NT2/D1 (cell line): ENCODE measurements at regions not wholly inside any gene's neighbourhood (a gene's known extent, or its start where the extent isn't known, plus 50 kb on each side); places are given as distances from the start of the nearest gene placed in this dataset.
A peak's percentile ranks its signal among the peaks of the same experiment; 100 is the strongest.

ENCODE experiments used
- DNase-seq: peaks from one replicate; pipeline ENCODE4 v3.0.0-alpha.2; 2011; ENCODE audit warnings: low read depth, low spot score
- H3K27me3 ChIP-seq: 2 replicates; pipeline ENCODE4 v1.6.0; 2011; ENCODE audit warnings: mild to moderate bottlenecking; ENCODE audit not compliant: insufficient read length, insufficient read depth
- H3K36me3 ChIP-seq: 2 replicates; pipeline ENCODE4 v1.6.1; 2011; ENCODE audit warnings: mild to moderate bottlenecking, low read length, mixed read lengths; ENCODE audit not compliant: insufficient read depth, insufficient read length
- H3K4me1 ChIP-seq: 2 replicates; pipeline ENCODE4 v1.5.1; 2011; ENCODE audit not compliant: insufficient read depth, insufficient read length
- H3K4me3 ChIP-seq: 2 replicates; pipeline ENCODE4 v1.5.1; 2011; ENCODE audit warnings: low read depth; ENCODE audit not compliant: insufficient read length
- H3K9ac ChIP-seq: 2 replicates; pipeline ENCODE4 v1.6.0; 2011; ENCODE audit warnings: low read depth; ENCODE audit not compliant: insufficient read length
- H3K9me3 ChIP-seq: 2 replicates; pipeline ENCODE4 v1.5.1; 2011; ENCODE audit warnings: mild to moderate bottlenecking, low read length; ENCODE audit not compliant: insufficient read depth
- SUZ12 ChIP-seq: IDR thresholded peaks from 2 replicates; pipeline ENCODE4 v1.6.1; 2011; ENCODE audit not compliant: insufficient read length, insufficient read depth; ENCODE audit errors: extremely low read depth
- YY1 ChIP-seq: IDR thresholded peaks from 2 replicates; pipeline ENCODE4 v1.6.1; 2011; ENCODE audit not compliant: insufficient read length, insufficient read depth
- ZNF274 ChIP-seq: IDR thresholded peaks from 2 replicates; pipeline ENCODE4 v1.6.1; 2011; ENCODE audit warnings: mild to moderate bottlenecking, low read depth, low read length

DNA sequence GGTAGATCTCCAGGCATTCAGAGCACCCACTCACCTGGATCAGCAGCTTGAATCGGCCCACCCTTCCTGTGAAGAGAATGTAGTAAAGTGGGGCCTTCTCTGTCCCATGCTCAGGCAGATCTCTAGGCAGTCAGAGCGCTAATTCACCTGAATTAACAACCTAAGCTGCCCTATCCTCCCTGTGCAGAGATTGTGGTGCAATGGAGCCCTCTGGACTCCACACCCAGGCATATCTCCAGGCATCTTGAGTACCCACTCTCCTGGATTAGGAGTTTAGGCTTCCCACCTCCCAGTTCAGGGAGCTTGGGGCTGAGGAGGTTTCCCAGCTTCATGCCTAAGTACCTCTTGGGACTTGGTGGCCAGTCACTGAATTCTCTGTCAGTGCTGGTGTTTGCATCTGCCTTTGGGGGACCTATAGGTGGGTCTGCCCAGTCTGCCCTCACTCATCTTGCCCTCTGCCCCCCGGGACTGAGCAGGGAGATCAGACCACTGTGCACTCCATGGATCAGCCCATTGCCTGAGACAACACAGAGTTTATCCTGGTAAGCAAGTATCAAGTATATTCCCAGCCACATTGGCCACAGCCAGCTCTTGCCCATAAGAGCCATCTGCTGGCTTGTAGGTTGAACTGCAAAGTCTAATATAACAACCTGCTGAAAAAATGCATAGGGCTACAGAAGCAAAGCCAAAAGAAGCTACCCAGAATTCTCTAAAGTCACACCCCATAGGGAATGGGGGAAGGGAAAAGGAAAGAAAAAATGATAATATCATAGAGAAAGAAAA lies 372.9 kb downstream of the KLHL13 start:
- Histone ChIP-seq H3K27me3 (no peaks in the 10 kb centered on the region), H3K36me3 (no peaks in the 10 kb centered on the region), H3K4me1 (no peaks in the 10 kb centered on the region), H3K9ac (no peak overlapping the region), H3K9me3 (no peaks in the 10 kb centered on the region), H3K4me3 (no peak overlapping the region)
- peak; percentile 1 for DNase-seq
- TF ChIP-seq YY1 = no peak
- no peak for TF ChIP-seq SUZ12
- TF ChIP-seq ZNF274 = no peak

DNA sequence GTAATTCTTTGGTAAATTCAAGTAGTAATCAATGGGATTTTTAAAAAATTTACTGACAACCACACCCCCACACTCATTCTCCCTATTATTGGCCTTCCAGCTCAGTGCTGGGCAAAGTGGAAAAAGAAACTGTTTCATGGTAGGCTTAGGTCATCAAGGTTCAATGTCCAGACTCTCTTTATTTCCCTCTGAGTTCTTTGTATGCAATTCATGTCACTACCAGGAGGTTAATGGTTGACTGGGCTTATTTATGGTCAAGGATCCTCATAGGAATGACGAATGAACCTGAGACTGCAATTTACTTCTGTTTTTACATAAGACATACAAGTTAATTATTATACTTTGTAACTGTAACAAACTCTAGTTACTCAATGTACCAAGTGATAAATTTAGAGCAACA lies 403.2 kb downstream of the KLHL13 start:
- no peak for DNase-seq

DNA sequence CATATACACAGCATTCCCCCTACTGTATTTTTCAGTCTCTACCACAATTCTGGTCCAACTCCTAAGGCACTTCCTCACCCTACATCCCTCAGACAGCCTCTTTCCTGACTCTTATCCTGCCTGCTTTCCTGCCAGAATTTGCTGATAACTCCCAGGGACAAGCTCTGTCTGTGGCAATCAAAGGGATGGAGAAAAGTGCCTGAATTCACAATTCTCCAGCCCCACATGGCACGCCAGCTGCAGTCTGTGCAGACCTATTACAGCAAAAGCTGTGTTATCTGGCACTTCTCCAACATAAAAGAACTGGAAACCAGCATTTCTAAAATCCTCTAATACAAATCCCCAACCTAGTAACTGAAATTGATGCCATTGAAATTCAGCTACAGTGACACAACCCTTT lies 404.8 kb downstream of the KLHL13 start:
- H3K9me3 ChIP-seq = no peaks in the 10 kb centered on the region
- DNase-seq = no peak

More for the DNA sequence above, 403.2 kb downstream of the KLHL13 start:
- no peaks in the 10 kb centered on the region for H3K9me3 ChIP-seq
- H3K36me3 ChIP-seq = no peaks in the 10 kb centered on the region
- no peaks in the 10 kb centered on the region for H3K4me1 ChIP-seq
- no peak overlapping the region for H3K4me3 ChIP-seq
- TF ChIP-seq SUZ12 = no peak
- TF ChIP-seq ZNF274 = no peak
- no peak for TF ChIP-seq YY1
- no peaks in the 10 kb centered on the region for H3K27me3 ChIP-seq
- no peak overlapping the region for H3K9ac ChIP-seq

DNA sequence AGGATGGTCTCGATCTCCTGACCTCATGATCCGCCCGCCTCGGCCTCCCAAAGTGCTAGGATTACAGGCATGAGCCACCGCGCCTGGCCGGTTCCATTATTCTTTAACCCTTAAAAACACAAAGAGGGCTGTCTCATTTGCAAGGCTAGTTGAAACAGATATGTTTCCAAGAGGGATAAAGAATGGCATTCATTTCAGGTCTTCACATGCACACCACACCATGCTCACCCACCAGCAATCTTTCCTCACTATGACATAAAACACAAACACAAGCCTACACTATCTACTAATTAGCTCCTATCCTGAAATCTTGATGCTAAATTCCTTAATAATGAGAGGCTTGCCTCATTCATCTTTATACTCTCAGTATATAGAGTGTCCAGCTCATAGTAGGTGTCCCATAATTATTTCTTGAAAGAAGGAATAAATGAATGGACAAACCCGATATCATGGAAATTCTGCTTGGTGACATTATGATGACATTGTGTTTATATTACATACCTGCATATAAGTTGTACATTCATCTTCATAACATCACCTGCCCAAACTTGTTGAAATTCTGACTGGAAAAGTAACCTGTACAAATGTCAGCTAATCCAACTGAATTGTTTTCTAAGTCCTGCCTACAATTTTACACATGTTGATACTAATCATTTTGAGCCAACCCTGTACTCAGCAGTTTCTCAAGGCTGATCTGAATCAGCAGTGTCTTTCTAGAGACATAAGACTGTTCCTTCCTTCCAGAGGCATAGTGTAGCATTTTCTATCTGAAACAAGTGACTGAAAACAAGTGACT lies 408.5 kb downstream of the KLHL13 start:
- DNase-seq = no peak
- no peak for TF ChIP-seq ZNF274
- no peak for TF ChIP-seq SUZ12
- no peak for TF ChIP-seq YY1
- no peak overlapping the region for H3K4me3 ChIP-seq
- H3K27me3 ChIP-seq = no peaks in the 10 kb centered on the region
- no peaks in the 10 kb centered on the region for H3K36me3 ChIP-seq
- no peak overlapping the region for H3K9ac ChIP-seq
- H3K4me1 ChIP-seq = no peaks in the 10 kb centered on the region
- no peaks in the 10 kb centered on the region for H3K9me3 ChIP-seq

More for the DNA sequence above, 404.8 kb downstream of the KLHL13 start:
- H3K4me3 ChIP-seq = no peak overlapping the region
- H3K4me1 ChIP-seq = no peaks in the 10 kb centered on the region
- no peak for TF ChIP-seq ZNF274
- TF ChIP-seq SUZ12 = no peak
- no peak for TF ChIP-seq YY1
- no peaks in the 10 kb centered on the region for H3K27me3 ChIP-seq
- no peak overlapping the region for H3K9ac ChIP-seq
- no peaks in the 10 kb centered on the region for H3K36me3 ChIP-seq

DNA sequence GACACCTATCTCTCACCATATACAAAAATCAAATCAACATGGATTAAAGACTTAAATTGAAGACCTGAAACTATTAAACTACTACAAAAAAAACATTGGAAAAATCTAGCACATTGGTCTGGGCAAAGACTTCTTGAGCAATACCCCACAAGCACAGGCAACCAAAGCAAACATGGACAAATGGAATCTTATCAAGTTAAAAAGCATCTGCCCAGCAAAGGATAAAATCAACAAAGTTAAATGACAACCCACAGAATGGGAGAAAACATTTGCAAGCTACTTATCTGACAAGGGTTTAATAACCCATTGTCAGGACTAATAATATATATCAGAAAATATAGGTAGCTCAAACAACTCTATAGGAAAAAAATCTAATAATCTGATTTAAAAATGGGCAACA lies 415.6 kb downstream of the KLHL13 start:
- no peaks in the 10 kb centered on the region for H3K4me1 ChIP-seq
- no peaks in the 10 kb centered on the region for H3K36me3 ChIP-seq
- no peak overlapping the region for H3K4me3 ChIP-seq
- no peak overlapping the region for H3K9ac ChIP-seq
- no peaks in the 10 kb centered on the region for H3K9me3 ChIP-seq
- no peak for DNase-seq
- H3K27me3 ChIP-seq = no peaks in the 10 kb centered on the region
- TF ChIP-seq SUZ12 = no peak

DNA sequence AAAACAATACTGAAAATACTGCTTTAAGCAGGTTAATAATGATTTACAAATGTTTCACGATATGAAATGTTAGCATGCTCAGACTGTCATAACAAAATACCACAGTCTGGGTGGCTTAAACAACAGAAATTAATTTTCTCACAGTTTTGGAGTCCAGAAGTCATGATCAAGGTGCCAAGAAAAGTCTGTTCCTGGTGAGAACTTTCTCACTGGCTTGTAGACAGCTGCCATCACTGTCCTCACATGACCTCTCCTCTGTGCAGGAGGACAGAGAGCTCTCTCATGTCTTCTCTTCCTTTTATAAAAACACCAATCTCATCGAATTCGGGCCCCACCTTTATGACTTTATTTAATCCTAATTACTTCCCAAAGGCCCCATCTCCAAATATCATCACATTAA lies 426.7 kb downstream of the KLHL13 start:
- H3K9ac ChIP-seq = no peak overlapping the region
- DNase-seq = no peak
- no peak for TF ChIP-seq YY1
- TF ChIP-seq SUZ12 = no peak
- TF ChIP-seq ZNF274 = no peak

DNA sequence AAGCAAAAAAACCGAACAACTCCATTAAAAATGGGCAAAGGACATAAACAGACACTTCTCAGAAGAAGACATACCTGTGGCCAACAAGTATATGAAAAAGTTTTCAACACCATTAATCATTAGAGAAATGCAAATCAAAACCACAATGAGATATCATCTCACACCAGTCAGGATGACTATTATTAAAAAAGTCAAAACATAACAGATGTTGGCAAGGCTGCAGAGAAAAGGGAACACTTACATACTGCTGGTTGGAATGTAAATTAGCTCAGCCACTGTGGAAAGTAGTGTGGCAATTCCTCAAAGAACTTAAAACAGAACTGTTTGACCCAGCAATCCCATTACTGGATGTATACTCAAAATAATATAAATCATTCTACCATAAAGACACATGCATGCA lies 436.3 kb downstream of the KLHL13 start:
- TF ChIP-seq ZNF274 (no peak), SUZ12 (no peak), YY1 (no peak)
- DNase-seq = no peak
- H3K9ac ChIP-seq = no peak overlapping the region
- H3K4me3 ChIP-seq = no peak overlapping the region
- no peaks in the 10 kb centered on the region for H3K27me3 ChIP-seq
- no peaks in the 10 kb centered on the region for H3K36me3 ChIP-seq
- H3K9me3 ChIP-seq = no peaks in the 10 kb centered on the region
- no peaks in the 10 kb centered on the region for H3K4me1 ChIP-seq

More for the DNA sequence above, 426.7 kb downstream of the KLHL13 start:
- Histone ChIP-seq H3K4me3 (no peak overlapping the region), H3K4me1 (no peaks in the 10 kb centered on the region), H3K9me3 (no peaks in the 10 kb centered on the region), H3K27me3 (no peaks in the 10 kb centered on the region), H3K36me3 (no peaks in the 10 kb centered on the region)

DNA sequence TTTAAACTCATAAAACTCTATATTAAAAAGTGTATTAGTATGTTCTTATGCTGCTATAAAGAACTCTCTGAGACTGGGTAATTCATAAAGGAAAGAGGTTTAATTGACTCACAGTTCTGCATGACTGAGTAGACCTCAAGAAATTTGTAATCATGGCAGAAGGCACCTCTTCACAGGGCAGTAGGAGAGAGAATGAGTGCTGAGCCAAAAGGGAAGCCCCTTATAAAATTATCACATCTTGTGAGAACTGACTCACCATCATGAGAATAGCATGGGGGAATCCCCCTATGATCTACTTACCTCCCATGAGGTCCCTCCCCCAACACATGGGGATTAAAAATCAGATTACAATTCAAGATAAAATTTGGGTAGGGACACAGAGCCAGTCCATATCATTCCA lies 463.2 kb downstream of the KLHL13 start:
- H3K9ac ChIP-seq = no peak overlapping the region
- H3K4me3 ChIP-seq = no peak overlapping the region
- H3K27me3 ChIP-seq = no peaks in the 10 kb centered on the region
- H3K4me1 ChIP-seq = no peaks in the 10 kb centered on the region
- no peaks in the 10 kb centered on the region for H3K36me3 ChIP-seq
- DNase-seq = no peak
- no peaks in the 10 kb centered on the region; the same call in 1 of the 2 replicates for H3K9me3 ChIP-seq
- TF ChIP-seq YY1 (no peak), ZNF274 (no peak), SUZ12 (no peak)
